GM12878 (cell line): ENCODE measurements at regions not wholly inside any gene's neighbourhood (a gene's known extent, or its start where the extent isn't known, plus 50 kb on each side); places are given as distances from the start of the nearest gene placed in this dataset.

ENCODE experiments used
- ATAC-seq: fragments of 200-7000 bp; cut with Tn5 transposase; 3 replicates; pipeline ENCODE4 v1.9.1; 2020; ENCODE audit warnings: mild to moderate bottlenecking, moderate library complexity
- BruUV-seq: library from RNA; stranded (reverse); fragments of 400-500 nt; replicated peaks from 2 replicates; lab custom pipeline; 2021; lab: Mats Ljungman, UMichigan
- CTCF ChIA-PET: fragments of 300-600 bp; sonication (Branson Sonifier 250); formaldehyde crosslinking; extraction: SDS; loops from one replicate; lab custom pipeline; 2021; ENCODE audit warnings: inconsistent platforms; lab: Yijun Ruan, JAX
- POLR2A ChIA-PET: fragments of 350-600 bp; formaldehyde crosslinking; extraction: SDS; loops from one replicate; lab custom pipeline; 2021; ENCODE audit warnings: inconsistent platforms; lab: Charles Lee
- RAD21 ChIA-PET: fragments of 300-600 bp; sonication (Branson Sonifier 250); formaldehyde crosslinking; loops from one replicate; lab custom pipeline; 2023; ENCODE audit warnings: antibody characterized with exemption; ENCODE audit not compliant: unreplicated experiment; lab: Charles Lee
- SMC1A ChIA-PET: fragments of 300-600 bp; sonication (Branson Sonifier 250); formaldehyde crosslinking; loops from one replicate; lab custom pipeline; 2023; ENCODE audit not compliant: unreplicated experiment, uncharacterized antibody; lab: Charles Lee
- DNase-seq: peaks from one replicate; pipeline ENCODE4 v3.0.0-alpha.2; 2011; ENCODE audit warnings: low read depth, low spot score
- FAIRE-seq: peaks from 3 replicates; lab custom pipeline; 2011; peaks lifted over from hg19 to GRCh38; lab: Jason Lieb, UNC
- H2AFZ ChIP-seq: 2 replicates; pipeline ENCODE4 v1.6.0; 2011; ENCODE audit warnings: low read depth, low read length, control low read depth; ENCODE audit not compliant: control insufficient read depth
- H3K27ac ChIP-seq: 2 replicates; pipeline ENCODE4 v1.5.1; 2011; ENCODE audit warnings: control low read depth; ENCODE audit not compliant: control insufficient read depth, insufficient read depth
- H3K27me3 ChIP-seq, 2 experiments: replicated peaks in 1 of 2; 2 replicates each; pipeline versions ENCODE4 v1.6.0 to v1.6.1; 2011; ENCODE audit warnings: low read length in 1 of 2; ENCODE audit not compliant: control insufficient read depth in 2 of 2, insufficient read depth in 2 of 2
- H3K36me3 ChIP-seq, 2 experiments: 2 replicates each; pipeline ENCODE4 v1.5.1; 2011; ENCODE audit warnings: low read length in 1 of 2; ENCODE audit not compliant: control insufficient read depth in 2 of 2, insufficient read depth in 2 of 2
- H3K4me1 ChIP-seq: 2 replicates; pipeline ENCODE4 v1.6.1; 2011; ENCODE audit warnings: mild to moderate bottlenecking, low read length, moderate library complexity, mixed read lengths; ENCODE audit not compliant: control insufficient read depth, insufficient read depth
- H3K4me2 ChIP-seq: 2 replicates; pipeline ENCODE4 v1.6.0; 2011; ENCODE audit warnings: control low read depth; ENCODE audit not compliant: control insufficient read depth, insufficient read depth
- H3K4me3 ChIP-seq: fragments of 200-600 bp; sonication (generic); 2 replicates; pipeline ENCODE4 v1.5.1; 2016
- H3K79me2 ChIP-seq: 2 replicates; pipeline ENCODE4 v1.6.0; 2011; ENCODE audit warnings: low read length; ENCODE audit not compliant: control insufficient read depth, insufficient read depth
- H3K9ac ChIP-seq: 2 replicates; pipeline ENCODE4 v1.8.0; 2011; ENCODE audit warnings: low read length, control low read depth, mixed read lengths; ENCODE audit not compliant: control insufficient read depth, insufficient read depth
- H3K9me3 ChIP-seq: replicated peaks from 3 replicates; pipeline ENCODE4 v1.5.1; 2011; ENCODE audit warnings: mild to moderate bottlenecking, low read length; ENCODE audit not compliant: control insufficient read depth, insufficient read depth
- H4K20me1 ChIP-seq: 2 replicates; pipeline ENCODE4 v1.6.0; 2011; ENCODE audit not compliant: control insufficient read depth, insufficient read depth
- NBN ChIP-seq: fragments of 450-650 bp; IDR thresholded peaks from 2 replicates; pipeline ENCODE4 v1.6.1; 2016
- PML ChIP-seq: IDR thresholded peaks from 2 replicates; pipeline ENCODE4 v1.6.1; 2012; ENCODE audit warnings: low read length, inconsistent platforms
- SREBF2 ChIP-seq: IDR thresholded peaks from 2 replicates; pipeline ENCODE4 v1.6.1; 2012; ENCODE audit warnings: mild to moderate bottlenecking, low read length
- WGBS: methylation state at CpG from one replicate; pipeline ENCODE4 v1.1.6; 2016; ENCODE audit warnings: low lambda C conversion rate; ENCODE audit not compliant: insufficient replicate concordance, insufficient coverage; ENCODE audit errors: missing lambda C conversion rate; 5-methylcytosine and 5-hydroxymethylcytosine counted together
- in situ Hi-C: fragments of 300-500 bp; cut with MboI; formaldehyde crosslinking; loops from 9 replicates; pipeline ENCODE4 v1.14.3; 2018; ENCODE audit warnings: mixed read lengths
- intact Hi-C: fragments of 100-400 bp; cut with micrococcal nuclease; formaldehyde crosslinking; loops from one replicate; pipeline ENCODE4 v1.14.2; 2022; ENCODE audit not compliant: unreplicated experiment
- TF ChIP-seq, protein P1 (sequence below): fragments of 450-650 bp; IDR thresholded peaks from 2 replicates; pipeline ENCODE4 v1.6.1; 2017; ENCODE audit warnings: mild to moderate bottlenecking, moderate library complexity
- TF ChIP-seq, protein P2 (sequence below): fragments of 450-650 bp; IDR thresholded peaks from 2 replicates; pipeline ENCODE4 v1.6.1; 2014; ENCODE audit warnings: mild to moderate bottlenecking

DNA sequence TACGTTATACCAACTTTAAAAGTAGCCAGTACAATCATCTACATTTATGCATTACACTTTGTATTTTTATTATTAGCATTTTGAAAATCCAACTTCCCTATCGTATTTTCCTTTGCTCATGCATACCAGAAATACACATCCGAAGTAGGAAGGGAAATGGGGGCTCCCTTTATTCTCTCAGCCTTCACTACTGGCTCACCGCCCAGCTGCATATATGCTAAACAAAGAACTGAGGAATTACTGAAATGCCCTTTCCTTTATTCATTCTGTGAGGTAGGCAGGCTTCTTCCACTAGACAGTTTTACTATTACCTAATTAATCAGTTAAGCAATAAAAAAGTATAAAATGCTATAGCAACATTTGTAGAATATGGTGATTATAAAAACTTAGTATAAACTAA is 291.6 kb downstream of the KLF12 start:
- CTCF ChIA-PET = no interaction called here
- no peaks in the 10 kb centered on the region for H3K27me3 ChIP-seq
- H3K4me3 ChIP-seq = no peak overlapping the region
- H4K20me1 ChIP-seq = 0 out of 2 replicates have a peak, but pooled peaks cover 4% of the 10 kb centered on the region
- POLR2A ChIA-PET = no interaction called here
- no peak for FAIRE-seq
- WGBS = 78% methylated on average over 4 of the region's 4 CpGs
- no peak overlapping the region for H3K27ac ChIP-seq
- H3K9ac ChIP-seq = no peak overlapping the region
- intact Hi-C loops = no loop called here
- no peaks in the 10 kb centered on the region; a peak in 1 of 4 replicates for H3K36me3 ChIP-seq
- H3K4me1 ChIP-seq = no peaks in the 10 kb centered on the region
- no TSS peak for BruUV-seq
- H3K9me3 ChIP-seq = no peaks in the 10 kb centered on the region
- H2AFZ ChIP-seq = no peak overlapping the region
- H3K4me2 ChIP-seq = no peak overlapping the region
- RAD21 ChIA-PET = interaction anchor here (1.2 to 1.6 kb wide), 2 partner anchors 9 to 444 kb away, joined by 3 read pairs; no protein-coding TSS in a partner anchor
- TF ChIP-seq, protein P1, sequence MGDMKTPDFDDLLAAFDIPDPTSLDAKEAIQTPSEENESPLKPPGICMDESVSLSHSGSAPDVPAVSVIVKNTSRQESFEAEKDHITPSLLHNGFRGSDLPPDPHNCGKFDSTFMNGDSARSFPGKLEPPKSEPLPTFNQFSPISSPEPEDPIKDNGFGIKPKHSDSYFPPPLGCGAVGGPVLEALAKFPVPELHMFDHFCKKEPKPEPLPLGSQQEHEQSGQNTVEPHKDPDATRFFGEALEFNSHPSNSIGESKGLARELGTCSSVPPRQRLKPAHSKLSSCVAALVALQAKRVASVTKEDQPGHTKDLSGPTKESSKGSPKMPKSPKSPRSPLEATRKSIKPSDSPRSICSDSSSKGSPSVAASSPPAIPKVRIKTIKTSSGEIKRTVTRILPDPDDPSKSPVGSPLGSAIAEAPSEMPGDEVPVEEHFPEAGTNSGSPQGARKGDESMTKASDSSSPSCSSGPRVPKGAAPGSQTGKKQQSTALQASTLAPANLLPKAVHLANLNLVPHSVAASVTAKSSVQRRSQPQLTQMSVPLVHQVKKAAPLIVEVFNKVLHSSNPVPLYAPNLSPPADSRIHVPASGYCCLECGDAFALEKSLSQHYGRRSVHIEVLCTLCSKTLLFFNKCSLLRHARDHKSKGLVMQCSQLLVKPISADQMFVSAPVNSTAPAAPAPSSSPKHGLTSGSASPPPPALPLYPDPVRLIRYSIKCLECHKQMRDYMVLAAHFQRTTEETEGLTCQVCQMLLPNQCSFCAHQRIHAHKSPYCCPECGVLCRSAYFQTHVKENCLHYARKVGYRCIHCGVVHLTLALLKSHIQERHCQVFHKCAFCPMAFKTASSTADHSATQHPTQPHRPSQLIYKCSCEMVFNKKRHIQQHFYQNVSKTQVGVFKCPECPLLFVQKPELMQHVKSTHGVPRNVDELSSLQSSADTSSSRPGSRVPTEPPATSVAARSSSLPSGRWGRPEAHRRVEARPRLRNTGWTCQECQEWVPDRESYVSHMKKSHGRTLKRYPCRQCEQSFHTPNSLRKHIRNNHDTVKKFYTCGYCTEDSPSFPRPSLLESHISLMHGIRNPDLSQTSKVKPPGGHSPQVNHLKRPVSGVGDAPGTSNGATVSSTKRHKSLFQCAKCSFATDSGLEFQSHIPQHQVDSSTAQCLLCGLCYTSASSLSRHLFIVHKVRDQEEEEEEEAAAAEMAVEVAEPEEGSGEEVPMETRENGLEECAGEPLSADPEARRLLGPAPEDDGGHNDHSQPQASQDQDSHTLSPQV = no peak
- TF ChIP-seq NBN = no peak
- ATAC-seq = no peak
- SMC1A ChIA-PET = interaction anchor here (0.8 to 0.9 kb wide), 2 partner anchors 9 to 473 kb away, joined by 3 read pairs; no protein-coding TSS in a partner anchor
- in situ Hi-C loops = no loop called here
- no peak for DNase-seq
- H3K79me2 ChIP-seq = no peaks in the 10 kb centered on the region

DNA sequence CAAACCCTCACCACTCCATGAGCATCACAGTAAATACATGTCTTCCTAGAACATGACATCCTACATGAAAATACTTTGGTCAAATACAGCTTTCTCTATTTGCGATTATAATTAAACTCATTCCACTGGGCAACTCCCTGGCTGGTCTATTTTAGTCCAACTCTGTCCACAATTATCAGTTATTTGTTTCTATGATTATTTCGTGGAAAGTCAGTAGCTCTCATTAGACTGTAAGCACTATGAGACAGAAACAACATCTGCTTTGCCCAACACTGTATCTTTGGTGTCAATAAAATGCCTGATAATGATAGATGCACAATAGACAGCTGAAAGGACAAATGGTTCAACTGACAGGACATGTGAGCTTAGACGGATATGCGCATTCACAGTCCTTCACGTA is 292.0 kb downstream of the KLF12 start:
- H3K27ac ChIP-seq = no peak overlapping the region
- ATAC-seq = no peak
- no peaks in the 10 kb centered on the region for H3K4me1 ChIP-seq
- in situ Hi-C loops (no loop called here), intact Hi-C loops (no loop called here)
- no peak for TF ChIP-seq SREBF2
- no peak for TF ChIP-seq PML
- TF ChIP-seq, protein P1 = no peak
- TF ChIP-seq, protein P2, sequence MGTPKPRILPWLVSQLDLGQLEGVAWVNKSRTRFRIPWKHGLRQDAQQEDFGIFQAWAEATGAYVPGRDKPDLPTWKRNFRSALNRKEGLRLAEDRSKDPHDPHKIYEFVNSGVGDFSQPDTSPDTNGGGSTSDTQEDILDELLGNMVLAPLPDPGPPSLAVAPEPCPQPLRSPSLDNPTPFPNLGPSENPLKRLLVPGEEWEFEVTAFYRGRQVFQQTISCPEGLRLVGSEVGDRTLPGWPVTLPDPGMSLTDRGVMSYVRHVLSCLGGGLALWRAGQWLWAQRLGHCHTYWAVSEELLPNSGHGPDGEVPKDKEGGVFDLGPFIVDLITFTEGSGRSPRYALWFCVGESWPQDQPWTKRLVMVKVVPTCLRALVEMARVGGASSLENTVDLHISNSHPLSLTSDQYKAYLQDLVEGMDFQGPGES = no peak
- SMC1A ChIA-PET = interaction anchor here (0.8 to 1.2 kb wide), 3 partner anchors 8 to 474 kb away, joined by 3 to 4 read pairs (median 3); no protein-coding TSS in a partner anchor
- RAD21 ChIA-PET = interaction anchor here (1.2 to 1.6 kb wide), 2 partner anchors 10 to 445 kb away, joined by 3 read pairs; no protein-coding TSS in a partner anchor
- H4K20me1 ChIP-seq = 0 out of 2 replicates have a peak, but pooled peaks cover 4% of the 10 kb centered on the region
- H3K4me2 ChIP-seq = no peak overlapping the region
- no peak for FAIRE-seq
- WGBS = 88% methylated on average over 5 of the region's 5 CpGs
- DNase-seq = no peak
- POLR2A ChIA-PET = no interaction called here
- no peak overlapping the region for H3K4me3 ChIP-seq
- CTCF ChIA-PET = interaction anchor here (1.8 kb wide), 1 partner anchor 445 kb away, joined by 7 read pairs; no protein-coding TSS in a partner anchor
- H3K9ac ChIP-seq = no peak overlapping the region
- H3K36me3 ChIP-seq = no peaks in the 10 kb centered on the region; a peak in 1 of 4 replicates
- no peaks in the 10 kb centered on the region for H3K27me3 ChIP-seq
- no TSS peak for BruUV-seq
- H2AFZ ChIP-seq = no peak overlapping the region
- H3K79me2 ChIP-seq = no peaks in the 10 kb centered on the region
- H3K9me3 ChIP-seq = no peaks in the 10 kb centered on the region
